Rectal smooth muscle tissue (tissue), 1 donor: ENCODE measurements at regions not wholly inside any gene's neighbourhood (a gene's known extent, or its start where the extent isn't known, plus 50 kb on each side); places are given as distances from the start of the nearest gene placed in this dataset.

ENCODE experiments used
- H3K27ac ChIP-seq: one replicate; pipeline ENCODE4 v1.7.0; 2013; ENCODE audit warnings: low read depth, low read length, inconsistent platforms
- H3K27me3 ChIP-seq: one replicate; pipeline ENCODE4 v1.7.0; 2013; ENCODE audit warnings: low read length; ENCODE audit not compliant: control insufficient read depth, insufficient read depth
- H3K36me3 ChIP-seq: one replicate; pipeline ENCODE4 v1.7.0; 2013; ENCODE audit warnings: low read length; ENCODE audit not compliant: control insufficient read depth, insufficient read depth
- H3K4me1 ChIP-seq: one replicate; pipeline ENCODE4 v1.7.0; 2013; ENCODE audit warnings: low read length; ENCODE audit not compliant: control insufficient read depth, insufficient read depth
- H3K4me3 ChIP-seq: one replicate; pipeline ENCODE4 v1.7.0; 2013; ENCODE audit warnings: low read length
- H3K9ac ChIP-seq: one replicate; pipeline ENCODE4 v1.7.0; 2013; ENCODE audit warnings: low read length

GRCh38 chr5:125492977-125493376 lies 746.5 kb upstream of the ZNF608 start:
- no peak overlapping the region for H3K9ac ChIP-seq
- no peak overlapping the region for H3K4me3 ChIP-seq
- H3K27me3 ChIP-seq, result no peaks in the 10 kb centered on the region
- H3K4me1 ChIP-seq, result peaks cover 3% of the 10 kb centered on the region
- H3K36me3 ChIP-seq, result no peaks in the 10 kb centered on the region
- H3K27ac ChIP-seq, result no peak overlapping the region

DNA sequence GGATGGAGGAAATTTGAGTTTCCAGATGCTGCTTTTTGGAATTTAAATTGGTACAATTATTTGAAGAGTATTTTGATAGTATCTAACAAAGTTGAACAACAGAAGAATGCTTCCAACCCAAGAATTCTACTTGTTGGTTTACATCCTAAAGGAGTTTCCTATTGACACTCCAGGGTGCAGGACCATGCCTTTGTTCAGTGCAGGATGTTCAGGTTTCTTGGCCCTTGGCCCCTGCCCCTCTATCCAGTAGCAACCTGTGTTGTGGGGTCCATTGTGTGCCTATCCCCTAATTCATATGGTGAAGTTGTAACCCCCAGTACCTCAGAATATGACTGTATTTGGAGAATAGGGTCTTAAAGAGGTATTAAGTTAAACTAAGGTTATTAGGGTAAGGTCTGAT lies 750.0 kb upstream of the ZNF608 start:
- H3K27ac ChIP-seq, result no peak overlapping the region
- no peak overlapping the region for H3K4me3 ChIP-seq
- H3K36me3 ChIP-seq, result no peaks in the 10 kb centered on the region
- H3K4me1 ChIP-seq, result peaks cover 3% of the 10 kb centered on the region
- no peak overlapping the region for H3K9ac ChIP-seq
- no peaks in the 10 kb centered on the region for H3K27me3 ChIP-seq

DNA sequence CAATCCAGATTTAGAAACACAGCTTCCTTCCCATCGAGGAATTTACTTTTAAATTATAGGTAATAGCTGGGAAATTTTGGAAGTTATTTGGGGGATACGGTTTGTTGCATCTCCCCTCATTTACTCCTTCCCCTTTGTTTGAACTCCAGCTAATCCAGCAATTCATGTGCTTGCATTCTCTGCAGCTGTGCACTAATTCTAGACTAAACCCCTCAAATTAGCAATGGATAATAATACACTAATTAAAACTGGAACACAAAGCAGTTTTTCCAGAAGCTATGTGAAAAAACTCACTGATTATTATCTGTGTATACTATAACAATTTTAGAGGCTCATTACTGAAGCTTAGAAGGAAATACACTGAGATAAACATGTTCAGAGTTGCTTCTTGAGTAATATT lies 751.2 kb upstream of the ZNF608 start:
- no peaks in the 10 kb centered on the region for H3K36me3 ChIP-seq
- H3K9ac ChIP-seq, result no peak overlapping the region
- no peak overlapping the region for H3K4me3 ChIP-seq
- H3K27ac ChIP-seq, result no peak overlapping the region
- no peaks in the 10 kb centered on the region for H3K27me3 ChIP-seq
- H3K4me1 ChIP-seq, result no peaks in the 10 kb centered on the region

DNA sequence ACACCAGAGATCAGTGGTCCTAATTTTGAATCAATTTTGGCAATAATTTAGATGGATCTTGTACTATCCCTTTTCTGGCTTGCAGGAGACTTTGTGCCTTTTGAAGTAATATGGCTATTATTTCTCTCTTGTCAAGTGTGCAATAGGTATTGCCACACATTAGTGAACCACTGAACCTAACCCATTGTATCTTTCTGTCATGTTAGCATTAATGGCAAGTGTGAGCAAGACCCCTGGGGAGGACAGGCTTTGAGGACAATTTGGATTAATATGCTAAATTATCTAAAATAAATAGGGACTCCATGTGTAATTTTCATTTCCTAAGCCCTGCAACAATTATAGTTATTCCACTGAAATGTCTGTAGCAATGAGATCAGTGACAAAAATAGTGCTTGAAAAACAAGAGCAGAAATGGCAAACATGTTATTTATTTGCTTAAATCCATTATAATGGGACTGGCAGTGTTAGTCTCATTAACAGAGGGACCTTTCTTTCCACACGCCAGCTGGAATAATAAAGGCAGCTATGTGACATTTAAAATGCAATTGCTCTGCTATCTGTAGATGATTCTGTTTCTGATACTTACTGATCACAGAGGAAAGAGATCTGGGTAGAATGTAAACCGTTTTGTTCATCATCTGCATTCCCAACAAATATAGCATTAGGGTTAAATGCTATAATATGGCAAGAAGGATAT lies 753.3 kb upstream of the ZNF608 start:
- Histone ChIP-seq H3K4me1 (no peaks in the 10 kb centered on the region), H3K27me3 (no peaks in the 10 kb centered on the region), H3K9ac (no peak overlapping the region), H3K4me3 (no peak overlapping the region), H3K27ac (no peak overlapping the region), H3K36me3 (no peaks in the 10 kb centered on the region)

DNA sequence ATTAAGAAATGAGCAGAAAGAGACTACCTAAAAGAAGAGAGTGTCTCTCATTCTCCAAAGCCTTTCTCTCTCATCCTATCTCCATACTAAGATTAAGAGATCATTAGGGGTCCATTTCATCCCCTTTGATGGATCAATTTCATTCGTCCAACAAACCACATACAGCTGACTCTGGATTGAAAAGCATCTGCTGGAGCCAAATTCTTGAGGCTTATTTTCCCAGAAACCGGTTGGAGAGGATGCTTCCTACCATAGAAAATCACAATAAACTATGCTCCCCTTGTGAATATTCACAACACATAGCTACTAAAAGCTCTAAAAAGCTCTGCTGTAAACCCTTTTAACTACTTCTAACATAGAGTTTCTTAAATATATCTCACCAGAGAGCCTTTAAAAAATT lies 755.0 kb upstream of the ZNF608 start:
- Histone ChIP-seq H3K4me1 (no peaks in the 10 kb centered on the region), H3K9ac (no peak overlapping the region), H3K36me3 (no peaks in the 10 kb centered on the region), H3K27me3 (no peaks in the 10 kb centered on the region), H3K27ac (no peak overlapping the region), H3K4me3 (no peak overlapping the region)

DNA sequence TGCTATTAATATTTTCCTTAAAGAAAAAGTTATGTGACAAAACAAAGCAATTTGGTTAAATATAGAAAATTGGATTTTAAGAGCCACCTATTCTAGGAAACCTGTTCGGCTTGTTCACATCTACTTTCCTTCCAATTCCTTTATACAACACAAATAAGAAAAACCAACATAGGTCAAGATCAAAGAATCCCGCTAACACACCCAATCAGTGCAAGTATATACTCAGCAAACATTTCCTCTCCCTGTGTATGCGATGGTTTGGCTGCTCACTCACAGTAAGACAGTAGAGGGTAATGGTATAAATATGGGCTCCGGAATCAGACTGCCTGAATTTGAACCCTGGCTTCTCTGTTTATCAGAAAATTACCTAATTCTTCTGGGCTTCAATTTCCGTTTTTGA lies 757.5 kb upstream of the ZNF608 start:
- H3K4me3 ChIP-seq, result no peak overlapping the region
- no peaks in the 10 kb centered on the region for H3K27me3 ChIP-seq
- no peaks in the 10 kb centered on the region for H3K4me1 ChIP-seq
- H3K9ac ChIP-seq, result no peak overlapping the region
- H3K36me3 ChIP-seq, result no peaks in the 10 kb centered on the region
- no peak overlapping the region for H3K27ac ChIP-seq

GRCh38 chr5:125505115-125505514 lies 758.7 kb upstream of the ZNF608 start:
- no peak overlapping the region for H3K27ac ChIP-seq
- no peak overlapping the region for H3K9ac ChIP-seq
- H3K36me3 ChIP-seq, result no peaks in the 10 kb centered on the region
- no peaks in the 10 kb centered on the region for H3K27me3 ChIP-seq
- H3K4me3 ChIP-seq, result no peak overlapping the region
- no peaks in the 10 kb centered on the region for H3K4me1 ChIP-seq

DNA sequence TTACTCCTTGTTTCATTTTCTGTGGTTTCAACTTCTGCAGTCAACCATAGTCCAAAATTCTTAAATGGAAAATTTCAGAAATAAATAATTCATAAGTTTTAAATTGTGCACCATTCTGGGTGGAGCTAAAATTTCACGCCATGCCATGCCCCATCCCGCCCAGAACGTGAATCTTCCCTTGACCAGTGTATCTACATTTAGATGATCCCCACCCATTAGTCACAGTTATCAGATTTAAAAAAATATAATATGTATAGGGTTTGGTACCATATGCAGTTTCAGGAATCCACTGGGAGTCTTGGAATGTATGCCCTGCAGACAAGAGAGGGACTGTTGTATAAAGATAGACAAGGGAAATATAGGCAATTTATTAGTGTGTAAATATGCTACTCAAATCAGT lies 759.7 kb upstream of the ZNF608 start:
- no peaks in the 10 kb centered on the region for H3K27me3 ChIP-seq
- no peaks in the 10 kb centered on the region for H3K36me3 ChIP-seq

DNA sequence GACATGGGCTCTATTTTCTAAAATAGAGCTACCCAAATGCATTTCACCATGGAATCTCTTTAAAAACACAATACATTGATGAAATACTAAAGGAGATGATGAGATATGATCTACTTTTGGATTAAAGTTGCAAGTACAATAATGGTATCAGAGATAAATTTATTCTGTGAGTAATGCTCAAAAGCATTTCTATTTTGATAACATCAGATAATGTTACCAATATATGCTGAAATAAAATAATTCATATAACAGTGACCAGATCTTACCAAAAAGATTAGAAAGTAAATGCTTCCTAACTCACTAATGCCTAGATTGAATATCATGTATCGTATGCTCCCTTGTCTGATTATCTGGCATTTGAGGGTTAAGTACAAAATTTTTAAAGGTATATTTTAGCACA lies 761.8 kb upstream of the ZNF608 start:
- Histone ChIP-seq H3K4me3 (no peak overlapping the region), H3K9ac (no peak overlapping the region), H3K27ac (no peak overlapping the region), H3K27me3 (no peaks in the 10 kb centered on the region), H3K36me3 (no peaks in the 10 kb centered on the region), H3K4me1 (no peaks in the 10 kb centered on the region)

More for the DNA sequence above, 759.7 kb upstream of the ZNF608 start:
- H3K4me1 ChIP-seq, result no peaks in the 10 kb centered on the region
- H3K4me3 ChIP-seq, result no peak overlapping the region
- no peak overlapping the region for H3K27ac ChIP-seq
- no peak overlapping the region for H3K9ac ChIP-seq

DNA sequence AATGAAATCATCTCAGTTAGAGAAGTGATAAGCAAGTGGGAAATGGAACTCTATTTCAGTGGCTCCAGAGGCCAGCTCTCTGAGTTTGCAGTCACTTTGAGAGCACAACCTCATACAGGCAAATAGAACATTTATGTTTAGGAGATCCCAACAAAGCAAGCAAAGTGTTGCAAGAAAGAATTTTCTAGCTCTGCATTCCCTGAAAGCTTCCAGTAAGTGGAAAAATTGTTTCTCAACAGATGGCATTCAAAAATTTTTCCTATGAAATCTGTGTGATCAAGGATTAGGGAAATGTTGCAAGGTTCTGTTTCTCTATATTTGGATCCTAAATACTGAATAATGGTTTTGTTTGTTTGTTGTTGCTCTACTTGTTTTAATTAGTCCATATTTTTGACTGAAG lies 764.2 kb upstream of the ZNF608 start:
- Histone ChIP-seq H3K4me3 (no peak overlapping the region), H3K27me3 (no peaks in the 10 kb centered on the region), H3K36me3 (no peaks in the 10 kb centered on the region), H3K9ac (no peak overlapping the region), H3K4me1 (no peaks in the 10 kb centered on the region), H3K27ac (no peak overlapping the region)

DNA sequence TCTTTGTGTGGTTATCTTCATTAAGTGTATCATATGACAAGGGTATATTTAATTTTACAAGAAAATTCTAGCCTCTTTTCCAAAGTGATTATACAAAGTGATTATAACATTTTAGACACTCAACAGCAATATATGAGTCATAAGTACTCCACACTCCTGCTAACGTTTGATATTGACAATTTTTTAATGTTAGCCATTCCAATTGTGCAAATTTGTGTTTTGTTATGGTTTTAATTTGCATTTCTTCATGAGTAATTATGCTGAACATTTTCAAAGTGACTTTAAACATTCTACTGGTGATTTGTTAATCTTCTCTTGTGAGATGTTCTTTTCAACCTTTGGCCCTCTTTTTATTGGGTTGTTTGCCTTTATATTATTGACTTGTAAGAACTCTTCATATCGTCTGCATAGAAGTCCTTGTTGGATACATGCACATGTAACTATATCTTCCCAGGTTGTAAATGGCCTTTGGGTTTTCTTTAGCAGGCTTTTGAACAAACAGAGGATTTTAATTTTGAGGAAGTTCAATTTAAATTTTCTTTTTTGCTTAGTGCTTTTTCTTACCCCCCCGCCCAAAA lies 771.6 kb upstream of the ZNF608 start:
- no peak overlapping the region for H3K4me3 ChIP-seq
- H3K9ac ChIP-seq, result no peak overlapping the region
- no peaks in the 10 kb centered on the region for H3K27me3 ChIP-seq
- H3K4me1 ChIP-seq, result no peaks in the 10 kb centered on the region
- H3K27ac ChIP-seq, result no peak overlapping the region
- no peaks in the 10 kb centered on the region for H3K36me3 ChIP-seq

DNA sequence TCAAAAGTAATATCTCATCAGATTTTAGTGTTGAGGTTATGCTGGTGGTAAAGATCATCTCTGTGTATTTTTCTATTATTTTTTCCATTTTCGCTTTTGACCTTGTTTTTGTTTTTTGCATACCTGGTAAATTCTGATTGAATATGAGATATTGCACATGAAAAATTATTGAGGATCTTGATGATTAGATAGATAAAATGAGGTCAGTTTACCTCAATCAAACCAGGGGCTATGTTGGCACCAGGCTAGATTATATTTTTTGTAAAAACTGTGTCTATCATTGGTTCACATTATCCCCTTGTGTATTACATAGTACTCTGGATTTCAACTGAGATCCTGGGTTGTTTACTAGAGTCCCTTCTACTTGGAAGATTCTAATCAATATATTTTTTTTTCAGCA lies 774.9 kb upstream of the ZNF608 start:
- Histone ChIP-seq H3K9ac (no peak overlapping the region), H3K27me3 (no peaks in the 10 kb centered on the region), H3K27ac (no peak overlapping the region), H3K4me1 (no peaks in the 10 kb centered on the region), H3K36me3 (no peaks in the 10 kb centered on the region), H3K4me3 (no peak overlapping the region)

GRCh38 chr5:125525356-125525755 lies 778.9 kb upstream of the ZNF608 start:
- H3K27ac ChIP-seq, result no peak overlapping the region
- no peak overlapping the region for H3K4me3 ChIP-seq

More at GRCh38 chr5:125525356-125525755, 778.9 kb upstream of the ZNF608 start:
- Histone ChIP-seq H3K4me1 (no peaks in the 10 kb centered on the region), H3K36me3 (no peaks in the 10 kb centered on the region), H3K27me3 (no peaks in the 10 kb centered on the region), H3K9ac (no peak overlapping the region)
